SK-N-SH (cell line): ENCODE measurements at regions not wholly inside any gene's neighbourhood (a gene's known extent, or its start where the extent isn't known, plus 50 kb on each side); places are given as distances from the start of the nearest gene placed in this dataset.

Source experiments
- CTCF ChIA-PET: fragments of 300-600, 350-600 bp; formaldehyde crosslinking; extraction: SDS; loops from one replicate; lab custom pipeline; 2021; lab: Yijun Ruan, JAX
- POLR2A ChIA-PET: fragments of 350-600 bp; sonication (Branson Sonifier 250); formaldehyde crosslinking; extraction: SDS; loops from one replicate; lab custom pipeline; 2020; ENCODE audit warnings: antibody characterized with exemption, inconsistent platforms; lab: Yijun Ruan, JAX
- DNase-seq: peaks from one replicate; pipeline ENCODE4 v3.0.0; 2012
- H2AFZ ChIP-seq: fragments of 200-600 bp; sonication (generic); 2 replicates; pipeline ENCODE4 v1.8.1; 2016; ENCODE audit warnings: antibody characterized with exemption, mild to moderate bottlenecking, low read depth
- H3F3A ChIP-seq: fragments of 200-600 bp; sonication (generic); replicated peaks from 2 replicates; pipeline ENCODE3; 2016; ENCODE audit warnings: antibody characterized with exemption, mild to moderate bottlenecking; ENCODE audit not compliant: insufficient read depth
- H3K27ac ChIP-seq, 2 experiments: fragments of 200-500 bp in 1 of 2; fragments of 200-600 bp in 1 of 2; sonication (Bioruptor generic) in 1 of 2; sonication (generic), shearing (Covaris generic) in 1 of 2; 2 replicates each; pipeline versions ENCODE4 v1.5.1 to v1.6.1; 2014 to 2016; ENCODE audit warnings: low read depth in 2 of 2, inconsistent platforms in 1 of 2, low read length in 1 of 2, mild to moderate bottlenecking in 1 of 2, mixed read lengths in 1 of 2
- H3K27me3 ChIP-seq: fragments of 200-600 bp; sonication (generic), shearing (Covaris generic); 2 replicates; pipeline ENCODE4 v1.6.1; 2016; ENCODE audit warnings: mixed run types; ENCODE audit not compliant: insufficient read depth
- H3K36me3 ChIP-seq, 2 experiments: fragments of 200-500 bp in 1 of 2; fragments of 200-600 bp in 1 of 2; sonication (Bioruptor generic) in 1 of 2; sonication (generic) in 1 of 2; replicated peaks in 1 of 2; 2 replicates each; pipeline versions ENCODE3 to v1.5.1; 2014 to 2016; ENCODE audit warnings: low read length in 1 of 2, mild to moderate bottlenecking in 1 of 2; ENCODE audit not compliant: insufficient read depth in 2 of 2, control insufficient read depth in 1 of 2
- H3K4me1 ChIP-seq, 2 experiments: fragments of 200-500 bp in 1 of 2; fragments of 200-600 bp in 1 of 2; sonication (Bioruptor generic) in 1 of 2; sonication (generic), shearing (Covaris generic) in 1 of 2; 2 replicates each; pipeline versions ENCODE4 v1.5.1 to v1.6.1; 2014 to 2016; ENCODE audit warnings: low read depth in 1 of 2, low read length in 1 of 2, mixed run types in 1 of 2; ENCODE audit not compliant: insufficient read depth in 2 of 2, control insufficient read depth in 1 of 2
- H3K4me2 ChIP-seq: fragments of 200-600 bp; sonication (generic), shearing (Covaris generic); 2 replicates; pipeline ENCODE4 v1.6.1; 2017; ENCODE audit warnings: mixed run types
- H3K4me3 ChIP-seq, 2 experiments: fragments of 200-500 bp in 1 of 2; fragments of 200-600 bp in 1 of 2; sonication (Bioruptor generic) in 1 of 2; sonication (generic), shearing (Covaris generic) in 1 of 2; 2 replicates each; pipeline versions ENCODE4 v1.5.1 to v1.8.1; 2014 to 2016; ENCODE audit warnings: low read depth in 2 of 2, inconsistent platforms in 1 of 2, low read length in 1 of 2, mild to moderate bottlenecking in 1 of 2, mixed read lengths in 1 of 2, moderate library complexity in 1 of 2
- H3K79me2 ChIP-seq: fragments of 200-600 bp; sonication (generic); 2 replicates; pipeline ENCODE4 v1.8.1; 2017; ENCODE audit warnings: mild to moderate bottlenecking; ENCODE audit not compliant: insufficient read depth
- H3K9ac ChIP-seq: fragments of 200-600 bp; sonication (generic); 2 replicates; pipeline ENCODE4 v1.6.1; 2017; ENCODE audit warnings: mixed run types
- H3K9me2 ChIP-seq: fragments of 200-600 bp; sonication (generic); 2 replicates; pipeline ENCODE4 v1.6.1; 2017; ENCODE audit warnings: mixed run types
- H3K9me3 ChIP-seq: fragments of 200-600 bp; sonication (generic); 2 replicates; pipeline ENCODE4 v1.6.1; 2017; ENCODE audit warnings: mixed run types, mild to moderate bottlenecking, moderate library complexity
- H4K20me1 ChIP-seq: fragments of 200-600 bp; sonication (generic); 2 replicates; pipeline ENCODE4 v1.6.1; 2017; ENCODE audit warnings: mild to moderate bottlenecking, mixed run types; ENCODE audit not compliant: insufficient read depth
- EP300 ChIP-seq, 2 experiments: IDR thresholded peaks; 2 replicates each; pipeline versions ENCODE4 v1.4.0 to v1.6.1; 2012; ENCODE audit warnings: borderline replicate concordance in 1 of 2, low read depth in 1 of 2, low read length in 1 of 2
- FOXJ3 ChIP-seq: sonication (generic); formaldehyde crosslinking; IDR thresholded peaks from 2 replicates; pipeline ENCODE4 v1.5.1; 2020; ENCODE audit warnings: mild to moderate bottlenecking, missing genetic modification reagents
- GABPA ChIP-seq: IDR thresholded peaks from 2 replicates; pipeline ENCODE4 v1.4.0; 2012; ENCODE audit warnings: low read depth, mild to moderate bottlenecking
- GATA2 ChIP-seq: sonication (generic); formaldehyde crosslinking; IDR thresholded peaks from 2 replicates; pipeline ENCODE4 v1.5.0; 2020; ENCODE audit warnings: mild to moderate bottlenecking, missing genetic modification reagents
- JUND ChIP-seq: IDR thresholded peaks from 2 replicates; pipeline ENCODE4 v1.4.0; 2012
- NRF1 ChIP-seq: IDR thresholded peaks from 2 replicates; pipeline ENCODE4 v1.6.1; 2012; ENCODE audit warnings: low read depth, mild to moderate bottlenecking, low read length
- RAD21 ChIP-seq: IDR thresholded peaks from 2 replicates; pipeline ENCODE4 v1.6.1; 2012; ENCODE audit warnings: mild to moderate bottlenecking, low read length
- RCOR1 ChIP-seq: fragments of 150-350 bp; IDR thresholded peaks from 2 replicates; pipeline ENCODE4 v1.6.1; 2017; ENCODE audit warnings: antibody characterized with exemption, low read length
- RFX5 ChIP-seq: IDR thresholded peaks from 2 replicates; pipeline ENCODE4 v1.6.1; 2012; ENCODE audit warnings: mild to moderate bottlenecking, improper control_type of control experiment, low read length
- RXRA ChIP-seq: IDR thresholded peaks from 2 replicates; pipeline ENCODE4 v1.4.0; 2012; ENCODE audit warnings: low read depth, mild to moderate bottlenecking, borderline replicate concordance
- SIN3A ChIP-seq: IDR thresholded peaks from 2 replicates; pipeline ENCODE4 v1.6.1; 2012; ENCODE audit warnings: low read depth, mild to moderate bottlenecking, low read length, moderate library complexity, borderline replicate concordance
- TAF1 ChIP-seq: IDR thresholded peaks from 2 replicates; pipeline ENCODE4 v1.6.1; 2012; ENCODE audit warnings: low read depth, mild to moderate bottlenecking, low read length, moderate library complexity, borderline replicate concordance
- TCF12 ChIP-seq: IDR thresholded peaks from 2 replicates; pipeline ENCODE4 v1.4.0; 2012
- USF2 ChIP-seq: fragments of 150-350 bp; IDR thresholded peaks from 2 replicates; pipeline ENCODE4 v1.6.1; 2017; ENCODE audit warnings: antibody characterized with exemption, low read length, low read depth, borderline replicate concordance
- YY1 ChIP-seq: IDR thresholded peaks from 2 replicates; pipeline ENCODE4 v1.4.0; 2012; ENCODE audit warnings: low read depth, mild to moderate bottlenecking
- WGBS: methylation state at CpG from one replicate; pipeline ENCODE4 v1.1.6; 2017; ENCODE audit warnings: low lambda C conversion rate; 5-methylcytosine and 5-hydroxymethylcytosine counted together

DNA sequence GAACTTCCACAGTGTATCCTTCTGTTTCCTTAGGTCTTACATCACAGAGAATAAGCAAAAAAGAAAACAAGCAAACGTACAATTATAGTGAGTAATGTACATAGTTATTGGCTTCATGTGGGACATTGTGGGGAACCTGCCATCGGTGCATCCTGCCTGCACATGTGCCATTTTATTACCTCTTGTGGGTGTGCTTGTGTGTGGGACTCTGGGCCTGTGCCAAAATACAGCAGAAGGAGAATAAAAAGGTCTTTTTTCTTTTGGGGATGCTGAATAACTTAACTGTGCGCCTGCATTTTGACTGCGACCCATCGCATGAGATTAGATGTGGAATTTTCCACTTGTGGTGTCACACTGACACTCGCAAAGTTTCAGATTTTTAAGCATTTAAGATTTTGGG lies 169.6 kb upstream of the DCBLD2 start:
- no peaks in the 10 kb centered on the region for H3F3A ChIP-seq
- 27% methylated on average over 6 of the region's 6 CpGs for WGBS
- H3K4me3 ChIP-seq = no peak overlapping the region
- POLR2A ChIA-PET = no interaction called here
- no peaks in the 10 kb centered on the region for H3K27me3 ChIP-seq
- H3K9me2 ChIP-seq = no peaks in the 10 kb centered on the region
- H2AFZ ChIP-seq = no peak overlapping the region
- H3K79me2 ChIP-seq = no peaks in the 10 kb centered on the region
- TF ChIP-seq RFX5 (no peak), TCF12 (no peak), SIN3A (no peak), GABPA (no peak), RCOR1 (no peak), EP300 (IDR thresholded peaks at IDR 0.05; ENCODE audit: borderline replicate concordance in 1 of 2, low read depth in 1 of 2, low read length in 1 of 2) (no peak)
- CTCF ChIA-PET = no interaction called here
- H4K20me1 ChIP-seq = no peaks in the 10 kb centered on the region
- no peaks in the 10 kb centered on the region for H3K36me3 ChIP-seq
- H3K9me3 ChIP-seq = no peaks in the 10 kb centered on the region
- DNase-seq = no peak
- no peak overlapping the region for H3K9ac ChIP-seq
- no peak overlapping the region for H3K4me2 ChIP-seq
- no peak overlapping the region for H3K27ac ChIP-seq
- no peaks in the 10 kb centered on the region; a peak in 1 of 4 replicates for H3K4me1 ChIP-seq

- no peaks in the 10 kb centered on the region for H3K36me3 ChIP-seq
- CTCF ChIA-PET = interaction anchor here (1.4 kb wide), 1 partner anchor 13 kb away, joined by 3 read pairs; no protein-coding TSS in a partner anchor
Measured at GRCh38 chr3:99069973-99070372, 168.5 kb upstream of the DCBLD2 start.

GRCh38 chr3:99066863-99067262 lies 165.4 kb upstream of the DCBLD2 start:
- no peak overlapping the region for H2AFZ ChIP-seq
- H3K27me3 ChIP-seq = no peaks in the 10 kb centered on the region
- no peaks in the 10 kb centered on the region for H3K9me2 ChIP-seq
- no peaks in the 10 kb centered on the region; a peak in 1 of 4 replicates for H3K4me1 ChIP-seq
- H3K9me3 ChIP-seq = no peaks in the 10 kb centered on the region
- H3K36me3 ChIP-seq = no peaks in the 10 kb centered on the region
- ChIA-PET POLR2A (no interaction called here), CTCF (no interaction called here)
- WGBS = 3% methylated on average over 4 of the region's 4 CpGs
- H3K9ac ChIP-seq = no peak overlapping the region
- no peaks in the 10 kb centered on the region for H3K79me2 ChIP-seq
- no peak overlapping the region for H3K4me3 ChIP-seq
- H3F3A ChIP-seq = no peaks in the 10 kb centered on the region
- no peak for TF ChIP-seq YY1
- no peak for TF ChIP-seq GATA2 (CRISPR knock-in tag)
- TF ChIP-seq, all 33 proteins: peak for 0
- DNase-seq = no peak
- Histone ChIP-seq H3K27ac (no peak overlapping the region), H3K4me2 (no peak overlapping the region), H4K20me1 (no peaks in the 10 kb centered on the region)

More at GRCh38 chr3:99069973-99070372, 168.5 kb upstream of the DCBLD2 start:
- TF ChIP-seq RAD21 = no peak
- TF ChIP-seq EP300 (IDR thresholded peaks at IDR 0.05; ENCODE audit: borderline replicate concordance in 1 of 2, low read depth in 1 of 2, low read length in 1 of 2) = no peak
- TF ChIP-seq RCOR1 = no peak
- TF ChIP-seq GABPA = no peak
- no peak for TF ChIP-seq SIN3A
- no peak for TF ChIP-seq RXRA
- no peak for TF ChIP-seq USF2
- no peak for TF ChIP-seq RFX5
- no peak for TF ChIP-seq FOXJ3
- TF ChIP-seq JUND = no peak
- no peak for TF ChIP-seq NRF1
- no peak for TF ChIP-seq TAF1
- Histone ChIP-seq H3K27me3 (no peaks in the 10 kb centered on the region), H3K4me2 (no peak overlapping the region), H2AFZ (no peak overlapping the region), H3F3A (no peaks in the 10 kb centered on the region), H3K9ac (no peak overlapping the region), H3K9me3 (no peaks in the 10 kb centered on the region), H4K20me1 (no peaks in the 10 kb centered on the region), H3K9me2 (no peaks in the 10 kb centered on the region), H3K4me3 (no peak overlapping the region), H3K27ac (no peak overlapping the region), H3K79me2 (no peaks in the 10 kb centered on the region), H3K4me1 (no peaks in the 10 kb centered on the region; a peak in 1 of 4 replicates)
- DNase-seq = no peak
- WGBS = 18% methylated on average over 1 of the region's 1 CpG
- POLR2A ChIA-PET = no interaction called here
